IMR-90 (cell line): ENCODE measurements at regions not wholly inside any gene's neighbourhood (a gene's known extent, or its start where the extent isn't known, plus 50 kb on each side); places are given as distances from the start of the nearest gene placed in this dataset.
"Not testable (repeated sequence)": the region's sequence is repeated elsewhere in the genome, so short reads cannot be mapped to it uniquely, and the experiment has no call there.

ENCODE experiments used
- ATAC-seq: fragments of 200-7000 bp; cut with Tn5 transposase; 2 replicates; pipeline ENCODE4 v1.9.1; 2020; ENCODE audit warnings: low read depth, mild to moderate bottlenecking, moderate library complexity
- BruUV-seq: library from RNA; stranded (reverse); fragments of 400-500 nt; replicated peaks from 2 replicates; lab custom pipeline; 2021; lab: Mats Ljungman, UMichigan
- CTCF ChIA-PET: fragments of 300-600 bp; formaldehyde crosslinking; extraction: SDS; loops from one replicate; lab custom pipeline; 2021; ENCODE audit warnings: antibody characterized with exemption; lab: Yijun Ruan, JAX
- POLR2A ChIA-PET: fragments of 300-600 bp; sonication (Branson Sonifier 250); formaldehyde crosslinking; loops from one replicate; lab custom pipeline; 2022; ENCODE audit warnings: antibody characterized with exemption; ENCODE audit not compliant: unreplicated experiment; lab: Charles Lee
- DNase-seq: peaks from one replicate; pipeline ENCODE4 v3.0.0; 2013
- H2AFZ ChIP-seq: replicated peaks from 2 replicates; pipeline ENCODE3; 2013; ENCODE audit warnings: low read length, mild to moderate bottlenecking; ENCODE audit not compliant: poor library complexity
- H2AK5ac ChIP-seq: 2 replicates; pipeline ENCODE4 v1.6.1; 2013; ENCODE audit warnings: low read depth, low read length, inconsistent platforms
- H2AK9ac ChIP-seq: replicated peaks from 2 replicates; pipeline ENCODE3; 2013; ENCODE audit warnings: mild to moderate bottlenecking, low read depth, low read length, moderate library complexity; ENCODE audit not compliant: poor library complexity
- H2BK120ac ChIP-seq: 2 replicates; pipeline ENCODE4 v1.6.1; 2013; ENCODE audit warnings: low read depth, low read length, inconsistent platforms
- H2BK15ac ChIP-seq: 3 replicates; pipeline ENCODE4 v1.6.1; 2013; ENCODE audit warnings: low read depth, low read length, inconsistent platforms
- H2BK20ac ChIP-seq: 2 replicates; pipeline ENCODE4 v1.6.1; 2013; ENCODE audit warnings: low read depth, mild to moderate bottlenecking, inconsistent platforms, low read length, moderate library complexity
- H2BK5ac ChIP-seq: 2 replicates; pipeline ENCODE4 v1.6.1; 2013; ENCODE audit warnings: mild to moderate bottlenecking, low read depth, low read length, inconsistent platforms; ENCODE audit not compliant: poor library complexity, severe bottlenecking
- H3K14ac ChIP-seq: replicated peaks from 2 replicates; pipeline ENCODE4 v1.6.1; 2013; ENCODE audit warnings: low read depth, low read length, inconsistent platforms
- H3K18ac ChIP-seq: 2 replicates; pipeline ENCODE4 v1.6.1; 2013; ENCODE audit warnings: low read depth, low read length, control low read depth
- H3K23ac ChIP-seq: 2 replicates; pipeline ENCODE4 v1.6.1; 2013; ENCODE audit warnings: low read depth, low read length, inconsistent platforms
- H3K27ac ChIP-seq: 2 replicates; pipeline ENCODE4 v1.5.1; 2013; ENCODE audit warnings: mild to moderate bottlenecking, control low read depth, low read length; ENCODE audit not compliant: insufficient read depth
- H3K27me3 ChIP-seq: 2 replicates; pipeline ENCODE4 v1.6.1; 2013; ENCODE audit warnings: low read length; ENCODE audit not compliant: control insufficient read depth, insufficient read depth
- H3K36me3 ChIP-seq: 2 replicates; pipeline ENCODE4 v1.6.1; 2013; ENCODE audit warnings: low read length, mixed read lengths; ENCODE audit not compliant: control insufficient read depth, insufficient read depth
- H3K4ac ChIP-seq: 2 replicates; pipeline ENCODE4 v1.6.1; 2013; ENCODE audit warnings: low read depth, low read length, inconsistent platforms
- H3K4me1 ChIP-seq: 2 replicates; pipeline ENCODE4 v1.6.1; 2013; ENCODE audit warnings: low read length, mixed read lengths; ENCODE audit not compliant: control insufficient read depth, insufficient read depth
- H3K4me2 ChIP-seq: 2 replicates; pipeline ENCODE4 v1.6.1; 2013; ENCODE audit warnings: low read depth, mild to moderate bottlenecking, control low read depth, low read length, moderate library complexity
- H3K4me3 ChIP-seq: 2 replicates; pipeline ENCODE4 v1.5.1; 2013; ENCODE audit warnings: low read depth, mild to moderate bottlenecking, control low read depth, low read length, moderate library complexity; ENCODE audit not compliant: insufficient read depth
- H3K56ac ChIP-seq: 2 replicates; pipeline ENCODE4 v1.6.1; 2013; ENCODE audit warnings: low read length, inconsistent platforms; ENCODE audit not compliant: insufficient read depth; ENCODE audit errors: extremely low read depth
- H3K79me1 ChIP-seq, 2 experiments: 2 replicates each; pipeline ENCODE4 v1.6.1; 2013; ENCODE audit warnings: low read length in 2 of 2, inconsistent platforms in 1 of 2, low read depth in 1 of 2
- H3K9ac ChIP-seq: 2 replicates; pipeline ENCODE4 v1.6.1; 2013; ENCODE audit warnings: low read depth, low read length, control low read depth
- H3K9me1 ChIP-seq: 2 replicates; pipeline ENCODE4 v1.6.1; 2013; ENCODE audit warnings: low read length, inconsistent platforms; ENCODE audit not compliant: insufficient read depth
- H3K9me3 ChIP-seq: 2 replicates; pipeline ENCODE4 v1.6.1; 2013; ENCODE audit warnings: low read length; ENCODE audit not compliant: control insufficient read depth, insufficient read depth
- H4K20me1 ChIP-seq: 2 replicates; pipeline ENCODE4 v1.6.1; 2013; ENCODE audit warnings: low read length, inconsistent platforms; ENCODE audit not compliant: insufficient read depth
- H4K5ac ChIP-seq: 2 replicates; pipeline ENCODE4 v1.6.1; 2013; ENCODE audit warnings: mild to moderate bottlenecking, low read depth, low read length, control low read depth
- H4K8ac ChIP-seq, 2 experiments: 2 replicates each; pipeline ENCODE4 v1.6.1; 2013; ENCODE audit warnings: low read depth in 2 of 2, low read length in 2 of 2, control low read depth in 1 of 2, inconsistent platforms in 1 of 2
- H4K91ac ChIP-seq: 2 replicates; pipeline ENCODE4 v1.6.1; 2013; ENCODE audit warnings: low read depth, low read length, inconsistent platforms; ENCODE audit not compliant: insufficient read depth
- WGBS, 2 experiments: methylation state at CpG; one replicate each; pipeline versions ENCODE4 v1.1.5 to v1.1.7; 2013; ENCODE audit warnings: missing lambda C conversion rate in 2 of 2; ENCODE audit not compliant: insufficient read length in 1 of 2; ENCODE audit errors: extremely low coverage in 2 of 2; 5-methylcytosine and 5-hydroxymethylcytosine counted together
- dilution Hi-C: fragments of 300-500 bp; cut with HindIII; formaldehyde crosslinking; loops from one replicate; pipeline ENCODE4 v1.14.3; 2018; ENCODE audit warnings: low sequenced_read_pairs; ENCODE audit not compliant: unreplicated experiment
- in situ Hi-C: fragments of 300-500 bp; cut with MboI; formaldehyde crosslinking; loops from 3 replicates; pipeline ENCODE4 v1.14.3; 2019; ENCODE audit warnings: low sequenced_read_pairs, inconsistent platforms, mixed read lengths
- intact Hi-C: fragments of 100-400 bp; cut with micrococcal nuclease; formaldehyde crosslinking; loops from 2 replicates; pipeline ENCODE4 v1.10.0; 2022

DNA sequence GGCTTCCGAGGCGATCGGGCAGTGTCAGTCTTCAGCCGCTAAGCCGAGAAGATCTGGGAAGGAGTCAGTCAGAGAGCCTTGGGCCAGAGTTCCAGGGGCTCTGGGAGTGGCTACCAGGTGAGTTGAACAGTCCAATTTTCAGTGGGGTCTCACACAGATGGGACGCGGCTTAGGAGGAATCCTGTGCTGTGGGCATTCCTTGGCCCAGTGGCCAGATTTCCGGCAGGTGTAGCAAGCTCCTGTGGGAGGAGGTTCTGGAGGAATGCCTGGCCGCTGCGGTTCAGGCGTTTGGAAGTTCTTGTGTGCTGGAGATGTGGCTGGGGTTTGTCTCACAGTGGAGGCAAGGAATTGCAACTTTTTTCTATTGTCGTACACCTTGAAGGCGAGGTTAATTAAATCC is 761.5 kb upstream of the CTNND2 start:
- H3K9me3 ChIP-seq, H3K36me3 ChIP-seq, CTCF ChIA-PET, H3K4ac ChIP-seq, H2BK15ac ChIP-seq, H3K9me1 ChIP-seq, intact Hi-C loops, DNase-seq, H3K9ac ChIP-seq, H2AK5ac ChIP-seq, H2AK9ac ChIP-seq, dilution Hi-C loops, H3K56ac ChIP-seq, ATAC-seq, in situ Hi-C loops, H4K5ac ChIP-seq, POLR2A ChIA-PET, H3K4me1 ChIP-seq, H3K18ac ChIP-seq, H2BK120ac ChIP-seq, H4K20me1 ChIP-seq, H3K4me3 ChIP-seq, H3K23ac ChIP-seq, H3K27me3 ChIP-seq, H2AFZ ChIP-seq, H4K8ac ChIP-seq, H4K91ac ChIP-seq, H3K4me2 ChIP-seq, H2BK5ac ChIP-seq, H3K79me1 ChIP-seq, BruUV-seq, H2BK20ac ChIP-seq, H3K27ac ChIP-seq, H3K14ac ChIP-seq: not testable (repeated sequence)
- WGBS, 2 experiments: no CpG with 5 or more reads among the region's 13 CpGs
